T-helper 2 cell treated with Interferon-gamma antibody and Interleukin-4, amounts not matched to agents 5 μg/mL and 100 μg/mL, for 36 hours (primary cell): ENCODE measurements at regions not wholly inside any gene's neighbourhood (a gene's known extent, or its start where the extent isn't known, plus 50 kb on each side); places are given as distances from the start of the nearest gene placed in this dataset.

Experiments used
- DNase-seq: peaks from one replicate; pipeline ENCODE4 v3.0.0; 2021; ENCODE audit warnings: low spot score
- H3K27ac Mint-ChIP-seq: one replicate; pipeline ENCODE4 v1.8.0; 2021; ENCODE audit warnings: mild to moderate bottlenecking, mixed read lengths
- H3K27me3 Mint-ChIP-seq: one replicate; pipeline ENCODE4 v1.8.0; 2021; ENCODE audit warnings: low read depth, mixed read lengths
- H3K36me3 Mint-ChIP-seq: one replicate; pipeline ENCODE4 v1.8.0; 2021; ENCODE audit warnings: low read depth, mixed read lengths
- H3K4me1 Mint-ChIP-seq: one replicate; pipeline ENCODE4 v1.8.0; 2021; ENCODE audit warnings: low read depth, mixed read lengths
- H3K4me3 Mint-ChIP-seq: one replicate; pipeline ENCODE4 v1.8.0; 2022; ENCODE audit warnings: mild to moderate bottlenecking, moderate library complexity, mixed read lengths
- H3K9me3 Mint-ChIP-seq: one replicate; pipeline ENCODE4 v1.8.0; 2021; ENCODE audit warnings: mixed read lengths

GRCh38 chr3:66603151-66603611 lies 102.4 kb upstream of the LRIG1 start:
- Mint-ChIP-seq H3K27me3 (peaks cover 6% of the 10 kb centered on the region), H3K36me3 (no peaks in the 10 kb centered on the region), H3K4me1 (peaks cover 3% of the 10 kb centered on the region), H3K27ac (no peak overlapping the region), H3K4me3 (no peak overlapping the region), H3K9me3 (no peaks in the 10 kb centered on the region)
- DNase-seq: no peak

GRCh38 chr3:66604481-66604880 lies 103.7 kb upstream of the LRIG1 start:
- Mint-ChIP-seq H3K27me3 (peaks cover 6% of the 10 kb centered on the region), H3K4me3 (no peak overlapping the region), H3K27ac (no peak overlapping the region), H3K36me3 (no peaks in the 10 kb centered on the region), H3K4me1 (peaks cover 3% of the 10 kb centered on the region), H3K9me3 (no peaks in the 10 kb centered on the region)
- no peak for DNase-seq

- no peak for DNase-seq
- H3K4me3 Mint-ChIP-seq: no peak overlapping the region
- H3K36me3 Mint-ChIP-seq: no peaks in the 10 kb centered on the region
- no peak overlapping the region for H3K27ac Mint-ChIP-seq
- H3K27me3 Mint-ChIP-seq: peaks cover 6% of the 10 kb centered on the region
- peaks cover 3% of the 10 kb centered on the region for H3K4me1 Mint-ChIP-seq
- no peaks in the 10 kb centered on the region for H3K9me3 Mint-ChIP-seq
Observed at GRCh38 chr3:66606126-66606525, 105.3 kb upstream of the LRIG1 start.

DNA sequence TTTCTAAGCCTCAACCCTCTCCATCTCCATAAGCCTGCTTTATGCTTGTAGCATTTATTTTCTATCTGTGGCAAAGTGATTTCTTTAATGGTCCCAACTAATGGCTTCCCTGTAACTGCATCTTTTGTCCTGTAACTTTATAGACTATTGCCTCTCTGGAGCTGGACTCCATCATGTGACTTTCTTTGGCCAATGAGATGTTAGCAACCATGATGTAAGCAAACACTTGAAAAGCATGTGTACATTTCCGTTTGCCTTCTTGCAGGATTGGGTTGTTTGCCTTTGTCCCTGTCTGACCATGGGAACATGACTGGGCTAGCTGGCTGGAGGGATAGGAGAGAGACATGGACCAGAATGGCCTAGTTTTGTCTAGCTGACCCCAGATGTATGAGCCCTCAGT lies 106.0 kb upstream of the LRIG1 start:
- peaks cover 6% of the 10 kb centered on the region for H3K27me3 Mint-ChIP-seq
- H3K27ac Mint-ChIP-seq: no peak overlapping the region
- H3K9me3 Mint-ChIP-seq: no peaks in the 10 kb centered on the region
- no peak for DNase-seq
- H3K4me3 Mint-ChIP-seq: no peak overlapping the region
- H3K36me3 Mint-ChIP-seq: no peaks in the 10 kb centered on the region
- H3K4me1 Mint-ChIP-seq: peaks cover 3% of the 10 kb centered on the region

GRCh38 chr3:66609660-66610561 lies 109.1 kb upstream of the LRIG1 start:
- H3K4me3 Mint-ChIP-seq: no peak overlapping the region
- H3K36me3 Mint-ChIP-seq: no peaks in the 10 kb centered on the region
- H3K4me1 Mint-ChIP-seq: peaks cover 1% of the 10 kb centered on the region
- no peak for DNase-seq
- peaks cover 4% of the 10 kb centered on the region for H3K27me3 Mint-ChIP-seq
- no peak overlapping the region for H3K27ac Mint-ChIP-seq
- H3K9me3 Mint-ChIP-seq: no peaks in the 10 kb centered on the region

- no peak overlapping the region for H3K4me3 Mint-ChIP-seq
- peaks cover 2% of the 10 kb centered on the region for H3K4me1 Mint-ChIP-seq
- no peak for DNase-seq
- H3K36me3 Mint-ChIP-seq: no peaks in the 10 kb centered on the region
- H3K27ac Mint-ChIP-seq: no peak overlapping the region
- peaks cover 4% of the 10 kb centered on the region for H3K27me3 Mint-ChIP-seq
- no peaks in the 10 kb centered on the region for H3K9me3 Mint-ChIP-seq
Observed at GRCh38 chr3:66610562-66610909, 109.7 kb upstream of the LRIG1 start.

DNA sequence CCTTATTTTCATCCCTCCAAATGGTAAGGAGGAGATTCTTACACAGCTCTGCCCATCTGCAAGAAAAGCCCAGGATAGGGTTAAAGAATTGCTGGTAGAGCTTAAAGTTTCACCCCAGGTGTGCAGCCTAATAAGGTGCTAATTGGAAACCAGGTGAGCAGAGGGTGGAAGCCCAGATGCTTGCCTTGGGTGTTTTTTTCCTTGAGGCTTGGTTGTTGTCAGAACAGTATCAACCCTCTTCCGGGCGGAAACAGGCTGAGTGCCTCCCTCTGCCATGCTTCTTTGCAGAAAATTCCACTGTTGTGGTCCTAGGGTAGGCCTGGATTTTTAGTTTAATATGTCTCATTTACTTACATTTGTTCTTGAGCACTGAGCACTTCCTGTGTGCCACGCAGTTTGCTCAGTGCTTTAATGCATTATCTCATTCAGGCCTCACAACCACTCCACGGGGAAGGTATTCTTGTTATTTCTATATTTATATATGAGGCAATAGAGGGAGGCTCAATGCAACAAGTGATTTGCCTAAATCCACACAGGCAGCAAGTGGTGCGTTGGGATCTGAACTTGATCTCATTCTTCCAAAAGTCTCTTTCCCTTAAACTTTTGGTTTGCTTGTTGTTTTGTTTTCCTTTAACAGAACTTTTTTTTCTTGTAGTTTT lies 115.0 kb upstream of the LRIG1 start:
- no peaks in the 10 kb centered on the region for H3K9me3 Mint-ChIP-seq
- no peaks in the 10 kb centered on the region for H3K27me3 Mint-ChIP-seq
- H3K36me3 Mint-ChIP-seq: no peaks in the 10 kb centered on the region
- H3K27ac Mint-ChIP-seq: no peak overlapping the region
- DNase-seq: no peak
- H3K4me1 Mint-ChIP-seq: peaks cover 3% of the 10 kb centered on the region
- H3K4me3 Mint-ChIP-seq: no peak overlapping the region

DNA sequence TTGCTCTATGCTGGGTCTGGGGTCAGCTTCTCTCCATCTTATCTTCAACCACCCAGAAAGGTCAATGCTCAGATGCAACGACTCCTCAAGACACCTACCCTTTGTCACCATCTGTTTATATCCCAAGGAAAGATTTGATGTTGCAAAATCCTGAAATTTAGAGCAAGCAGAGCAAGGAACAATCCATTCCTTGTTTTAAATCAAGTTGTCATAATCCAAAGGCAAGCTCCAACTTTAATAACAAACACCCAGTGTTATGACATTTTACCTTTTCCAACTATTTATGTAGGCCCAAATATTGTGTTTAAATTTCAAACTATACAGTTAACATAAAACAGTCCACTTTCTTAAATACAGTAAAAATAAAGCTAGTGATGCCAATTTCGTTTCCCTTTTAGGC lies 116.5 kb upstream of the LRIG1 start:
- no peaks in the 10 kb centered on the region for H3K36me3 Mint-ChIP-seq
- H3K9me3 Mint-ChIP-seq: no peaks in the 10 kb centered on the region
- no peak overlapping the region for H3K4me3 Mint-ChIP-seq
- H3K4me1 Mint-ChIP-seq: peaks cover 3% of the 10 kb centered on the region
- H3K27me3 Mint-ChIP-seq: no peaks in the 10 kb centered on the region
- no peak for DNase-seq
- no peak overlapping the region for H3K27ac Mint-ChIP-seq

DNA sequence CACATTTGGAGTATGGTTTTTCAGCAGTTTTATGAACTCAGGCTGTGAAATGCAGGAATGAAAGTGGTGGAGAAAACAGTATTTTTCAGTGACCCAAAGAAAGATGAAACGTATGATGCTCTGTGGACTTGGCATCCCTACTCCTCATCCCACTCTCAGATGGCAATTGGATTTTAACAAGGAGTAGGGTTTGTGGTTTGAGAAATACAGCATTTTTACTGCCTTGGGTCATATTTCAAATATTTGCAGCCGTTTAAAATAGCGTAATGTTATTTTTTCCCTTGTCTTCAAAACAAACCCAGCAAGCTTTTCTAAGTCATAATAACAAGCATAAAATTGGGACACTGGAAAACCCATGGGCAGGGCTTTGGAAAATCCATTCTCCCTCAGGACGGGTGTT lies 117.2 kb upstream of the LRIG1 start:
- Mint-ChIP-seq H3K4me3 (no peak overlapping the region), H3K27ac (no peak overlapping the region), H3K27me3 (no peaks in the 10 kb centered on the region), H3K4me1 (peaks cover 3% of the 10 kb centered on the region), H3K36me3 (no peaks in the 10 kb centered on the region), H3K9me3 (no peaks in the 10 kb centered on the region)
- no peak for DNase-seq

- Mint-ChIP-seq H3K4me1 (peaks cover 1% of the 10 kb centered on the region), H3K36me3 (no peaks in the 10 kb centered on the region), H3K27me3 (no peaks in the 10 kb centered on the region), H3K9me3 (no peaks in the 10 kb centered on the region), H3K27ac (no peak overlapping the region), H3K4me3 (no peak overlapping the region)
- no peak for DNase-seq
Observed at GRCh38 chr3:66620296-66620695, 119.5 kb upstream of the LRIG1 start.

DNA sequence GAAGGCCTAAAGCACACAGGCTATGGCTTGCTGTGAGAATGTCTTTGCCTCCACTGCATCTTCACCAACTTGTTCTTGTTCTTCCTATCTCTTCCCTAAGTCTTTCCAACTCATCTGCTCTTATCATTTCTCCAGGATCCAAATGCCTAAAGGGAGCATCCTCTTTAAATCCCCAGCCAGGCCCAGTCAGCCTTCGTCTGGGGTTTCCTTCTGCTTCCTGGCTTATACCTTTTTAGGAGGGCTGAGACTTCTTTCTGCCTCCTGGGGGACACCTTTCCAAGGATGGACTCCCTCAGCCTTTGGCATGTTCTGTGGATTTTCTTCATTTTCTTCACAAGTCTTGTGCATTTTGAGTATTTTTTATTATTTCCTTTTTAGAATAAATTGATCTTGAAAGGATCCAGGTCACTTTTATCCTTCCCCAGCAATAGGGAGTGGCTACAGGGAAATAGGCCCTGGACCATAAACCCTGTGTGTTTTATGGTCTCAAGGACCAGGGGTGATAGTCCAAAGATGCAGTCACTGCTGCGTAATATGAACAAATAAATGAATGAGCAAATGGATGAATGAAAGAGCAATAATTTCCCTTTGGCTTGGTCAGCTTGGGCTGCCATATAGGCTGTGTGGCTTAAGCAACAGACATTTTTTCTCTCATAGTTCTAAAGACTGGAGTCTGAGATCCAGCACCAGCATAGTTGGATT lies 122.1 kb upstream of the LRIG1 start:
- Mint-ChIP-seq H3K27ac (no peak overlapping the region), H3K27me3 (peaks cover under 1% of the 10 kb centered on the region), H3K9me3 (no peaks in the 10 kb centered on the region), H3K4me3 (no peak overlapping the region), H3K36me3 (no peaks in the 10 kb centered on the region), H3K4me1 (no peaks in the 10 kb centered on the region)
- DNase-seq: no peak

GRCh38 chr3:66625505-66626216 lies 124.8 kb upstream of the LRIG1 start:
- H3K4me1 Mint-ChIP-seq: no peaks in the 10 kb centered on the region
- H3K4me3 Mint-ChIP-seq: no peak overlapping the region
- no peak for DNase-seq

GRCh38 chr3:66629150-66629981 lies 128.5 kb upstream of the LRIG1 start:
- Mint-ChIP-seq H3K4me1 (no peaks in the 10 kb centered on the region), H3K4me3 (no peak overlapping the region), H3K27me3 (peaks cover 4% of the 10 kb centered on the region), H3K27ac (no peak overlapping the region), H3K9me3 (no peaks in the 10 kb centered on the region), H3K36me3 (no peaks in the 10 kb centered on the region)
- DNase-seq: no peak

More at GRCh38 chr3:66625505-66626216, 124.8 kb upstream of the LRIG1 start:
- no peak overlapping the region for H3K27ac Mint-ChIP-seq
- H3K9me3 Mint-ChIP-seq: no peaks in the 10 kb centered on the region
- H3K27me3 Mint-ChIP-seq: peaks cover 4% of the 10 kb centered on the region
- no peaks in the 10 kb centered on the region for H3K36me3 Mint-ChIP-seq
